ENCODE measurements at regions not wholly inside any gene's neighbourhood (a gene's known extent, or its start where the extent isn't known, plus 50 kb on each side); places are given as distances from the start of the nearest gene placed in this dataset.

DNA sequence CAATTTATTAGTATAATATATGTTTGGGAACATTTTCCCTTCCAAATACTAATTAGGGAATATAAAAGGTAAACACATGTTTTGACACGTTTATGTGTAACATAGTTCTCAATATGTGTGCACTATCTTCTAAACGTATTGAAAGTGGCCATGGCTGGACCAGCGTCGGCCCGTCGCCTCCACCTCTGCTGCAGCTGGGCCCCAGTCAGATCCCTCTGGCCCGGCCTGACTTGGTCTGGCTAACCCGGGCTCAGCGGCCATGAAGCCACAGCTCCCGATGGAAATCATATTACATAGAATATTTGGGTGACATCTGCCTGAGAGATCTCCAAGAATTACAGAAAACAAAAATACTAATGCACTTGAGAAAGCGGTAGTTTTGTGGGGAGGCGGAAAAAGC is 474.4 kb upstream of the CDH2 start:
- no peaks in the 10 kb centered on the region for H3K4me1 ChIP-seq (ENCODE audit: control insufficient read depth, insufficient read depth, low read length)
- H3K27me3 ChIP-seq (ENCODE audit: control insufficient read depth, insufficient read depth, low read length): no peaks in the 10 kb centered on the region
- H3K36me3 ChIP-seq (ENCODE audit: control insufficient read depth, insufficient read depth, low read length): no peaks in the 10 kb centered on the region
- H3K4me3 ChIP-seq (ENCODE audit: low read length): no peak overlapping the region
- H3K9me3 ChIP-seq (replicated peaks; ENCODE audit: control insufficient read depth, low read depth, low read length): no peaks in the 10 kb centered on the region
- WGBS (ENCODE audit: insufficient coverage): 93% methylated on average over 8 of the region's 12 CpGs
- DNase-seq: no peak
- H3K27ac ChIP-seq (ENCODE audit: low read length): no peak overlapping the region

DNA sequence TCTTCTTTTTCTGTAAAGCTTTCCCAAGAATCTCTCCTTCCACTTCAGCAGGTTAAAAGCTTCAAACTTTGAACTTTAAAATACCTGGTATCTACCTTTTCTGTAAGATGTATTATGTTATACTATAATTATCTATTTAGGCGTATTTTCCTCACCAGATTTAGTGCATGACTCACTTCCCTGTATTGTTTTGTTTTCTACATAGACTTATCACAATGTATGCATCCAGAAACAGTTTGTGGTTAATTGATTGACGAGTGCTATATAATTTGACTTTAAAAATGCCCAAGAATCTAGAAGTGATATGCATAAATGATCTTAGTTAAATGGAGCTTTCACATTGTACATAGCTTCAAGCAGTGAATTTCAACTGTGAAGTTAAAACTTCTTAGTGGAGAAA is 473.9 kb upstream of the CDH2 start:
- H3K4me3 ChIP-seq (ENCODE audit: low read length): no peak overlapping the region
- H3K9me3 ChIP-seq (replicated peaks; ENCODE audit: control insufficient read depth, low read depth, low read length): no peaks in the 10 kb centered on the region
- no peaks in the 10 kb centered on the region for H3K4me1 ChIP-seq (ENCODE audit: control insufficient read depth, insufficient read depth, low read length)
- H3K36me3 ChIP-seq (ENCODE audit: control insufficient read depth, insufficient read depth, low read length): no peaks in the 10 kb centered on the region
- no CpG with 5 or more reads among the region's 2 CpGs for WGBS (ENCODE audit: insufficient coverage)
- H3K27ac ChIP-seq (ENCODE audit: low read length): no peak overlapping the region
- no peak for DNase-seq
- H3K27me3 ChIP-seq (ENCODE audit: control insufficient read depth, insufficient read depth, low read length): no peaks in the 10 kb centered on the region

DNA sequence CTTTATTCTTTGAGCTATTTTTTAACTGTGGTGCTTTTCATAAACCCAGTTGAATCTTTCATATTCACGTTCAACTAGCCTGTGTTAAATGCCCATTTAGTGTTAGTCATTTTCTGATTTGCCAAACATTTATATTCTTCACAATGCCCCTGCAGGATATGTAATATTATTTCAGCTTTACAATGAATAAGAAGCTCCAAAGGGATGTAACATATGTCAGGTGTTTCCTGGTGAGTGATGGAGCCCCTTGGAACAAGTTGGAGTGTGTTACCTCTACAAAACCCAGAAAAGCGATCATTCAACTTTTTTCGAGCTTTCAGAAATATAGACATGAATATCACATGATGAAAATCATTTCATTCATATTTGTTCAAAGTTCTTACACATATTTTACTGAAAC is 471.0 kb upstream of the CDH2 start:
- Histone ChIP-seq H3K36me3 (ENCODE audit: control insufficient read depth, insufficient read depth, low read length) (no peaks in the 10 kb centered on the region), H3K27me3 (ENCODE audit: control insufficient read depth, insufficient read depth, low read length) (no peaks in the 10 kb centered on the region), H3K27ac (ENCODE audit: low read length) (no peak overlapping the region), H3K9me3 (replicated peaks; ENCODE audit: control insufficient read depth, low read depth, low read length) (no peaks in the 10 kb centered on the region), H3K4me1 (ENCODE audit: control insufficient read depth, insufficient read depth, low read length) (no peaks in the 10 kb centered on the region), H3K4me3 (ENCODE audit: low read length) (no peak overlapping the region)
- DNase-seq: peak; percentile 2
- WGBS (ENCODE audit: insufficient coverage): 40% methylated on average over 1 of the region's 3 CpGs

DNA sequence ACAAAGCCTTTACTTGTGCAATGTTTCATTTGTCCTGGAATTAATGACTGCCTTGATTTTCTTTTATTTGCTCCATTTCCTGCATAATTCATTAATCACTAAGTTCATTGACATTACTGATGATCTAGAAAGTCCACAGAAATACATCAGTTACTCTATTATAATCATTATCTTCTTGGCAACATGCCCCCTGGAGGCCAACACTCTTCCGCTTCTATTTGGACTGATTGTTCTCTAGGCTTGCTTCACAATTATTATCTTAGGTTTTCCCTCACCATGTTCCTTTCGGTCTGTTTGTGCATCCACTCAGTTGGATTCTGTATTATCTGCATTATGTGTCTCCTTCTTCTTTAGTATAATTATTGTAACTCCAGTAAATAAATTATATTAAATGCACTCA is 461.0 kb upstream of the CDH2 start:
- Histone ChIP-seq H3K4me3 (ENCODE audit: low read length) (no peak overlapping the region), H3K4me1 (ENCODE audit: control insufficient read depth, insufficient read depth, low read length) (no peaks in the 10 kb centered on the region), H3K9me3 (replicated peaks; ENCODE audit: control insufficient read depth, low read depth, low read length) (no peaks in the 10 kb centered on the region), H3K27me3 (ENCODE audit: control insufficient read depth, insufficient read depth, low read length) (no peaks in the 10 kb centered on the region), H3K36me3 (ENCODE audit: control insufficient read depth, insufficient read depth, low read length) (no peaks in the 10 kb centered on the region), H3K27ac (ENCODE audit: low read length) (no peak overlapping the region)
- 83% methylated on average over 1 of the region's 2 CpGs for WGBS (ENCODE audit: insufficient coverage)
- DNase-seq: no peak

DNA sequence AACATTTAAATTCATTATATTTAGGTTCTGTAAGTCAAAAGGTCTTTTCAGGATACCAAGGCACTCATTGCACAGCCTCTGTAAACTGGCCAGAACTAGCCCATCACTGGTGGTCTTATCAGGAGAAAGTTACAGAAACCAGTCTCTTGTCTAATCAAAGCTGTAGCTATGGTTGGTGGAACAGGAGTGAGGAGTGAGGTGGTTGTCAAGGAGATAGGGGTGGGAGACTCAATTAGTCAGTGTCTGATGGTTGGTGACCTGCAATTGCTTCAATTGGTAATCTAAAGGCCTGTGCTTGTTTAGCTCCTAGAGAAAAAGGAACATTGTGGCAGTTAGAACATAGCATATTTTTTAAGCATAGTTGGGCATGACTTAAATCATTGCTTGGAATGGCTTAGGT is 458.6 kb upstream of the CDH2 start:
- DNase-seq: no peak
- Histone ChIP-seq H3K4me1 (ENCODE audit: control insufficient read depth, insufficient read depth, low read length) (no peaks in the 10 kb centered on the region), H3K27me3 (ENCODE audit: control insufficient read depth, insufficient read depth, low read length) (no peaks in the 10 kb centered on the region), H3K27ac (ENCODE audit: low read length) (no peak overlapping the region), H3K9me3 (replicated peaks; ENCODE audit: control insufficient read depth, low read depth, low read length) (no peaks in the 10 kb centered on the region), H3K36me3 (ENCODE audit: control insufficient read depth, insufficient read depth, low read length) (no peaks in the 10 kb centered on the region), H3K4me3 (ENCODE audit: low read length) (no peak overlapping the region)

DNA sequence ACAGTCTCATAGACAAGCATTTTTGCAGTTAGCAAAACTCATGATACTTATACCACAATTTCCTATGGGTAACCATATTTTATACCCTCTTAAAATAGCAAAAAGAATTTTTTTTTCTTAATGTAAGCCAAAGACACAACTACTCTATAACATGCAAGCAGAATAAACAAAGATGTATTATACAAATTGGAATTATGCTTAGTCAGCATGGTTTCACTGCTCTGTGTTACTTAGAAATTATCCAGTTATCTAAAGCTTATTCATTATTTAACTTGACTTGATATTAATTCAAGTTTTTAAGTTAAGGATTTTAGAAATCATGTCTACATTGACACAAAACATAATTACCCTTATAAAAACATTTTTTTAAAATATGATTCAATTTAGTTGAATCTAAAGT is 449.8 kb upstream of the CDH2 start:
- no peaks in the 10 kb centered on the region for H3K9me3 ChIP-seq (replicated peaks; ENCODE audit: control insufficient read depth, low read depth, low read length)
- no peaks in the 10 kb centered on the region for H3K4me1 ChIP-seq (ENCODE audit: control insufficient read depth, insufficient read depth, low read length)
- H3K36me3 ChIP-seq (ENCODE audit: control insufficient read depth, insufficient read depth, low read length): no peaks in the 10 kb centered on the region
- no peak for DNase-seq
- no peak overlapping the region for H3K4me3 ChIP-seq (ENCODE audit: low read length)
- no peak overlapping the region for H3K27ac ChIP-seq (ENCODE audit: low read length)
- no peaks in the 10 kb centered on the region for H3K27me3 ChIP-seq (ENCODE audit: control insufficient read depth, insufficient read depth, low read length)

DNA sequence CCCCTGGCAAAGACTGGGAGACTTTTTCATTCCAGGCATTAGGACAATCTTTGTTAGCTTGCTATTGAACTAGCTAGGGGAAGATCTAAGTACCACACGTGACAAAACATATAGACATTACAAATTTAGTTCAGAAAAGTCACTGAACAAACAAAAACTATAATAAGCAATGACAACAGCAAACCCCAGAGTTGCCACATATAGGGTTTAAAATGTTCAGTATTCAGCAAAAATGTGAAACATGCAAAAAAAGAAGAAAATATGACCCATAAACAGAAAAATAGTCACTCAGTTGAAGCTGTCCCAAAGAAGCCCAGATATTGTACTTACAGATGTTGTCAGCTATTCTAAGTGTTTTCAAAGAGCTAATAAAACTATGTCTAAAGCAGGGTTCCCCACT is 431.1 kb upstream of the CDH2 start:
- H3K27me3 ChIP-seq (ENCODE audit: control insufficient read depth, insufficient read depth, low read length): no peaks in the 10 kb centered on the region
- no CpG with 5 or more reads among the region's 1 CpG for WGBS (ENCODE audit: insufficient coverage)

DNA sequence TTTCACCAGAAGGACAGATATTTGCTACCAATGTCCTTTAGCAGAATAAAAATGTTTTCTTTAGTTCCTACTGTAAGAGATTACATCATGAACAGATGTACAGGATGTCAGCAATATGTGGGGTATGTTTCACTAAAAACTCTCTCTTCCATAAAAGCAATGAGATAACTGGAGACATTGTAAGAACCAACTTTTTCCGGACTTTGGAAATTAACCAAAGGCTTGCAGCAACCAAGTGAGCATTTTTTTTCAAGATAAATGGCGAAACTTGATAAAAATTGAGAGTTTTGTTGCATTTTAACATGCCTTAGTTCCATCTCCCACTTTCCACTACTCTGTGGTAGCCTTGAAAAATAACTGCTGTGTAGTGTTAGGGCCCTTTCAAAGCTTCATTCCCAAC is 429.8 kb upstream of the CDH2 start:
- Histone ChIP-seq H3K27me3 (ENCODE audit: control insufficient read depth, insufficient read depth, low read length) (no peaks in the 10 kb centered on the region), H3K4me1 (ENCODE audit: control insufficient read depth, insufficient read depth, low read length) (no peaks in the 10 kb centered on the region), H3K9me3 (replicated peaks; ENCODE audit: control insufficient read depth, low read depth, low read length) (no peaks in the 10 kb centered on the region), H3K36me3 (ENCODE audit: control insufficient read depth, insufficient read depth, low read length) (no peaks in the 10 kb centered on the region), H3K4me3 (ENCODE audit: low read length) (no peak overlapping the region), H3K27ac (ENCODE audit: low read length) (no peak overlapping the region)
- peak; percentile 11 for DNase-seq
- WGBS (ENCODE audit: insufficient coverage): no CpG with 5 or more reads among the region's 2 CpGs

More for the DNA sequence above, 431.1 kb upstream of the CDH2 start:
- no peak overlapping the region for H3K27ac ChIP-seq (ENCODE audit: low read length)
- no peaks in the 10 kb centered on the region for H3K9me3 ChIP-seq (replicated peaks; ENCODE audit: control insufficient read depth, low read depth, low read length)
- no peak for DNase-seq
- no peaks in the 10 kb centered on the region for H3K36me3 ChIP-seq (ENCODE audit: control insufficient read depth, insufficient read depth, low read length)
- no peak overlapping the region for H3K4me3 ChIP-seq (ENCODE audit: low read length)
- H3K4me1 ChIP-seq (ENCODE audit: control insufficient read depth, insufficient read depth, low read length): no peaks in the 10 kb centered on the region

DNA sequence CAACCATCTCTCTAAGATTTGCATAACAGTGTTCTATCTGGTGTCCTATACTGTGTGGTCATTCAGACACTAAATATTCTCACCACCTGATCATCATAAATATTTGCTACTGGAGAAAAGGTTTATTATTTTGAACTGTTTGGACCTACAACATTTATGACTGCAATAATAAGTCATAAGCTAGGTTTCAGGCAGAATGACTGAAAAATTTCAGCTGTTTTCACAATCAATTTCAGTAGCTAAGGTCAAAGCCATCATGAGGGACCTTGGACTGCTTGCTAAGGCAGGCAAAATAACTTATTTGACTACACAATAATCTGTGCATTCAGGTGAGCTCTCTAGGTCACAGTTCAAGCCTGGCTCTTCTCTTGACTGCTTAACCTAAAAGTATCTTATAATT is 425.5 kb upstream of the CDH2 start:
- Histone ChIP-seq H3K27ac (ENCODE audit: low read length) (no peak overlapping the region), H3K9me3 (replicated peaks; ENCODE audit: control insufficient read depth, low read depth, low read length) (no peaks in the 10 kb centered on the region), H3K4me1 (ENCODE audit: control insufficient read depth, insufficient read depth, low read length) (no peaks in the 10 kb centered on the region), H3K4me3 (ENCODE audit: low read length) (no peak overlapping the region), H3K36me3 (ENCODE audit: control insufficient read depth, insufficient read depth, low read length) (no peaks in the 10 kb centered on the region), H3K27me3 (ENCODE audit: control insufficient read depth, insufficient read depth, low read length) (no peaks in the 10 kb centered on the region)
- DNase-seq: no peak

DNA sequence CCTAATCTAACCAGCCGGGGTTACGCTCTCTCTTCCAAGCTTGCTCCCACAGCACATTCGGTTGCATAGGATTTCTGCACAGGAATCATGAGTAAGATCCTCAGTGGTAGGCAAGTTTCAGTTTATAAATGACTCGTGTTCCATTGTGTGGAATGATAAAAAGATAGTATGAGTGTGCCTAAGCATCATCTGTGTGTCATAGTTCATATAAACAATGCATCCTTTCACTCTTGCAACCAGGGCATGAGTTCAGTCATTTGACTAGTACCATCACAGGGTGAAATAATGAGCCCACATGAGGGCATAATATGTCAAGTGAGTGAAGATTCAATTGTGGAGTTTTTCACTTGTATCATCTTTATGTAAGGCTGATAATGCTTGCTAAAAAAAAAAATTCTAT is 417.1 kb upstream of the CDH2 start:
- H3K4me3 ChIP-seq (ENCODE audit: low read length): no peak overlapping the region
- no peaks in the 10 kb centered on the region for H3K4me1 ChIP-seq (ENCODE audit: control insufficient read depth, insufficient read depth, low read length)
- H3K27me3 ChIP-seq (ENCODE audit: control insufficient read depth, insufficient read depth, low read length): no peaks in the 10 kb centered on the region
- H3K27ac ChIP-seq (ENCODE audit: low read length): no peak overlapping the region
- H3K36me3 ChIP-seq (ENCODE audit: control insufficient read depth, insufficient read depth, low read length): no peaks in the 10 kb centered on the region
- no peaks in the 10 kb centered on the region for H3K9me3 ChIP-seq (replicated peaks; ENCODE audit: control insufficient read depth, low read depth, low read length)
- WGBS (ENCODE audit: insufficient coverage): no CpG with 5 or more reads among the region's 4 CpGs
- no peak for DNase-seq

DNA sequence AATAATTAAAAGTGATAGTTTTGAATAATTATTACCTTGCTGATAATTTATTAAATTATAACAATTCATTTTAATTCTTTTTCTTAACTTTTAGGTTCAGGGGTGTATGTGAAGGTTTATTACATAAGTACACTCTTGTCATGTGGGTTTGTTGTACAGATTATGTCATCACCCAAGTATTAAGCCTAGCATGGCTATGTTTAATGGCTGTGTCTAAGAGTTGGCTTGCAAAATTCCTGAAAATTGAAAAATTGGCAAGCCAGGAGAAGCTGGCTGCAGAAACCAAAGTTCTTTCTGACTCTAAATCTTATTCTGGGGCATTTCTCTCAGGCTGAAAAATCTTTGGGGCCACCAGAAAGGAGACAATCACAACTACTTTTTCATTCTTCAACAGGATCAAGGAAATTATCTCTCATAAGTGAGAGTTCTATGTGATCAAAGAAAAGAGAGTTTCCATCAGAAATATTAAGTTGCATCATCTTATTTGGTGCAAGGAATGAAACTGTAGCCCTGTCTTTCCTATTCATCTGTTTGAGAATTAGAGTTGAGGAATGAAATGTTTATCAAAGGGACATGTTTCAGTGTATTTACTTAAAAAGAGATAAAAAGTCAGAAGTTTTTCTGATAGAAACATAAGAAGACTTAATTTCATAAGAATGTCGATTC is 412.1 kb upstream of the CDH2 start:
- no CpG with 5 or more reads among the region's 1 CpG for WGBS (ENCODE audit: insufficient coverage)
- no peaks in the 10 kb centered on the region for H3K36me3 ChIP-seq (ENCODE audit: control insufficient read depth, insufficient read depth, low read length)
- no peaks in the 10 kb centered on the region for H3K4me1 ChIP-seq (ENCODE audit: control insufficient read depth, insufficient read depth, low read length)
- no peak overlapping the region for H3K27ac ChIP-seq (ENCODE audit: low read length)
- H3K4me3 ChIP-seq (ENCODE audit: low read length): no peak overlapping the region
- no peak for DNase-seq
- no peaks in the 10 kb centered on the region for H3K9me3 ChIP-seq (replicated peaks; ENCODE audit: control insufficient read depth, low read depth, low read length)
- H3K27me3 ChIP-seq (ENCODE audit: control insufficient read depth, insufficient read depth, low read length): no peaks in the 10 kb centered on the region

All from muscle of leg (tissue), 3 donors.